ENCODE measurements at regions not wholly inside any gene's neighbourhood (a gene's known extent, or its start where the extent isn't known, plus 50 kb on each side); places are given as distances from the start of the nearest gene placed in this dataset.

- Histone ChIP-seq H3K9me2 (ENCODE audit: insufficient read depth) (no peaks in the 10 kb centered on the region), H3K27ac (ENCODE audit: low read depth, low read length) (no peak overlapping the region), H3K36me3 (ENCODE audit: control insufficient read depth in 1 of 2, insufficient read depth in 2 of 2, low read length in 2 of 2) (no peaks in the 10 kb centered on the region), H3K9ac (ENCODE audit: low read length) (no peak overlapping the region), H3K9me3 (ENCODE audit: control insufficient read depth in 1 of 2, insufficient read depth in 1 of 2, low read depth in 1 of 2, low read length in 2 of 2) (no peaks in the 10 kb centered on the region), H4K20me1 (ENCODE audit: insufficient read depth) (no peaks in the 10 kb centered on the region), H3K4me3 (replicated peaks in 1 of 2; ENCODE audit: low read depth in 1 of 2, low read length in 2 of 2) (no peak overlapping the region), H3K4me1 (ENCODE audit: control insufficient read depth in 1 of 2, insufficient read depth in 2 of 2, low read length in 2 of 2) (peaks cover 0 to 4% of the 10 kb centered on the region in 2 experiments; a peak in 1 of 4 replicates), H3K79me2 (ENCODE audit: insufficient read depth, low read length) (no peaks in the 10 kb centered on the region), H2AFZ (ENCODE audit: low read depth, low read length, poor library complexity, severe bottlenecking) (no peak overlapping the region), H3K4me2 (ENCODE audit: low read length) (no peak overlapping the region), H3K27me3 (ENCODE audit: insufficient read depth, low read length) (0 out of 2 replicates have a peak, but pooled peaks cover 5% of the 10 kb centered on the region)
- RAD21 ChIA-PET (ENCODE audit: low non-redundant PET in 1 of 2, low total read pairs in 2 of 2, uncharacterized antibody in 2 of 2, unreplicated experiment in 2 of 2), result no interaction called here
- CTCF ChIA-PET, result no interaction called here
- ATAC-seq (no peak), DNase-seq (ENCODE audit: low read depth, low spot score) (no peak)
- TF ChIP-seq JUND (IDR thresholded peaks at IDR 0.05) (no peak), SRF (IDR thresholded peaks at IDR 0.05; ENCODE audit: low read depth) (no peak), CBX3 (IDR thresholded peaks at IDR 0.05; ENCODE audit: low read depth) (no peak), MAX (IDR thresholded peaks at IDR 0.05) (no peak), TCF7L2 (IDR thresholded peaks at IDR 0.05; ENCODE audit: borderline replicate concordance, extremely low read depth, insufficient read depth, insufficient read length) (no peak), EZH2phosphoT487 (IDR thresholded peaks at IDR 0.05; ENCODE audit: borderline replicate concordance) (no peak), ZFX (IDR thresholded peaks at IDR 0.05) (no peak), ELF1 (IDR thresholded peaks at IDR 0.05; ENCODE audit: borderline replicate concordance, low read depth) (no peak), ATF3 (IDR thresholded peaks at IDR 0.05) (no peak), EZH2 (IDR thresholded peaks at IDR 0.05) (no peak), POLR2AphosphoS5 (IDR thresholded peaks at IDR 0.05; ENCODE audit: low read depth, low read length) (no peak), CTCF (IDR thresholded peaks at IDR 0.05 in 2 of 3, conservative IDR thresholded peaks at IDR 0.05 in 1 of 3; ENCODE audit: borderline replicate concordance in 1 of 3, insufficient read depth in 1 of 3, low read depth in 2 of 3, low read length in 2 of 3) (no peak), ZNF274 (IDR thresholded peaks at IDR 0.05; ENCODE audit: low read depth, low read length) (no peak), SIN3A (IDR thresholded peaks at IDR 0.05; ENCODE audit: low read depth) (no peak), EGR1 (IDR thresholded peaks at IDR 0.05; ENCODE audit: low read depth) (no peak), FOSL1 (IDR thresholded peaks at IDR 0.05; ENCODE audit: low read depth) (no peak), CEBPB (IDR thresholded peaks at IDR 0.05; ENCODE audit: low read depth) (no peak), REST (IDR thresholded peaks at IDR 0.05; ENCODE audit: low read depth) (no peak)
- TF ChIP-seq, protein P1, sequence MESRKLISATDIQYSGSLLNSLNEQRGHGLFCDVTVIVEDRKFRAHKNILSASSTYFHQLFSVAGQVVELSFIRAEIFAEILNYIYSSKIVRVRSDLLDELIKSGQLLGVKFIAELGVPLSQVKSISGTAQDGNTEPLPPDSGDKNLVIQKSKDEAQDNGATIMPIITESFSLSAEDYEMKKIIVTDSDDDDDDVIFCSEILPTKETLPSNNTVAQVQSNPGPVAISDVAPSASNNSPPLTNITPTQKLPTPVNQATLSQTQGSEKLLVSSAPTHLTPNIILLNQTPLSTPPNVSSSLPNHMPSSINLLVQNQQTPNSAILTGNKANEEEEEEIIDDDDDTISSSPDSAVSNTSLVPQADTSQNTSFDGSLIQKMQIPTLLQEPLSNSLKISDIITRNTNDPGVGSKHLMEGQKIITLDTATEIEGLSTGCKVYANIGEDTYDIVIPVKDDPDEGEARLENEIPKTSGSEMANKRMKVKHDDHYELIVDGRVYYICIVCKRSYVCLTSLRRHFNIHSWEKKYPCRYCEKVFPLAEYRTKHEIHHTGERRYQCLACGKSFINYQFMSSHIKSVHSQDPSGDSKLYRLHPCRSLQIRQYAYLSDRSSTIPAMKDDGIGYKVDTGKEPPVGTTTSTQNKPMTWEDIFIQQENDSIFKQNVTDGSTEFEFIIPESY (IDR thresholded peaks at IDR 0.05; ENCODE audit: extremely low read depth, insufficient replicate concordance, low read length), result no peak
- intact Hi-C loops (cut with micrococcal nuclease), result no loop called here
- POLR2A ChIA-PET, result no interaction called here
- BruUV-seq (replicated peaks), result no TSS peak
Measured at GRCh38 chr12:115657081-115658013, 620.1 kb downstream of the MED13L start.

Data from HCT116 (cell line).